BE2C (cell line): ENCODE measurements at regions not wholly inside any gene's neighbourhood (a gene's known extent, or its start where the extent isn't known, plus 50 kb on each side); places are given as distances from the start of the nearest gene placed in this dataset.

Source experiments
- DNase-seq: peaks from one replicate; pipeline ENCODE4 v3.0.0-alpha.2; 2020
- H3K27me3 ChIP-seq: fragments of 250-450 bp; sonication (Bioruptor Pico); 2 replicates; pipeline ENCODE4 v1.5.1; 2020; ENCODE audit warnings: mild to moderate bottlenecking
- H3K36me3 ChIP-seq: fragments of 250-450 bp; sonication (Bioruptor Pico); 2 replicates; pipeline ENCODE4 v1.5.1; 2020; ENCODE audit warnings: mild to moderate bottlenecking
- H3K4me1 ChIP-seq: fragments of 250-450 bp; sonication (Bioruptor Pico); 2 replicates; pipeline ENCODE4 v1.5.1; 2020
- H3K4me3 ChIP-seq: 2 replicates; pipeline ENCODE4 v1.5.1; 2011; ENCODE audit warnings: low read depth, low read length
- H3K9me3 ChIP-seq: fragments of 250-450 bp; sonication (Bioruptor Pico); 2 replicates; pipeline ENCODE4 v1.5.1; 2020
- CTCF ChIP-seq: IDR thresholded peaks from 2 replicates; pipeline ENCODE4 v1.5.1; 2012; ENCODE audit warnings: mild to moderate bottlenecking, low read depth, low read length

GRCh38 chr3:73915886-73916285, 291.1 kb upstream of the PDZRN3 start:
- H3K4me3 ChIP-seq: no peak overlapping the region
- H3K36me3 ChIP-seq: no peaks in the 10 kb centered on the region
- H3K4me1 ChIP-seq: no peaks in the 10 kb centered on the region
- TF ChIP-seq CTCF: no peak
- H3K27me3 ChIP-seq: no peaks in the 10 kb centered on the region
- no peaks in the 10 kb centered on the region for H3K9me3 ChIP-seq
- no peak for DNase-seq

GRCh38 chr3:73908218-73908617, 283.5 kb upstream of the PDZRN3 start:
- no peak for TF ChIP-seq CTCF
- Histone ChIP-seq H3K27me3 (no peaks in the 10 kb centered on the region), H3K9me3 (no peaks in the 10 kb centered on the region), H3K4me3 (no peak overlapping the region), H3K4me1 (no peaks in the 10 kb centered on the region), H3K36me3 (no peaks in the 10 kb centered on the region)
- no peak for DNase-seq

- no peak for DNase-seq
- H3K4me3 ChIP-seq: no peak overlapping the region
- no peaks in the 10 kb centered on the region for H3K4me1 ChIP-seq
- TF ChIP-seq CTCF: no peak
- H3K9me3 ChIP-seq: no peaks in the 10 kb centered on the region
- no peaks in the 10 kb centered on the region for H3K36me3 ChIP-seq
- H3K27me3 ChIP-seq: no peaks in the 10 kb centered on the region
These were observed 276.9 kb upstream of the PDZRN3 start for GRCh38 chr3:73901686-73902085.

GRCh38 chr3:73894474-73895213, 269.9 kb upstream of the PDZRN3 start:
- no peak for TF ChIP-seq CTCF

GRCh38 chr3:73893089-73893488, 268.3 kb upstream of the PDZRN3 start:
- Histone ChIP-seq H3K4me3 (no peak overlapping the region), H3K4me1 (no peaks in the 10 kb centered on the region), H3K36me3 (no peaks in the 10 kb centered on the region), H3K27me3 (no peaks in the 10 kb centered on the region; the same call in 1 of the 2 replicates), H3K9me3 (no peaks in the 10 kb centered on the region)
- no peak for TF ChIP-seq CTCF
- no peak for DNase-seq

More at GRCh38 chr3:73894474-73895213, 269.9 kb upstream of the PDZRN3 start:
- H3K27me3 ChIP-seq: no peaks in the 10 kb centered on the region
- no peaks in the 10 kb centered on the region for H3K9me3 ChIP-seq
- H3K4me1 ChIP-seq: no peaks in the 10 kb centered on the region
- H3K36me3 ChIP-seq: no peaks in the 10 kb centered on the region
- no peak for DNase-seq
- H3K4me3 ChIP-seq: no peak overlapping the region

GRCh38 chr3:73885862-73886261, 261.1 kb upstream of the PDZRN3 start:
- no peaks in the 10 kb centered on the region; the same call in 1 of the 2 replicates for H3K27me3 ChIP-seq
- H3K4me3 ChIP-seq: no peak overlapping the region
- no peak for TF ChIP-seq CTCF
- no peaks in the 10 kb centered on the region for H3K4me1 ChIP-seq
- H3K9me3 ChIP-seq: no peaks in the 10 kb centered on the region
- DNase-seq: no peak
- no peaks in the 10 kb centered on the region for H3K36me3 ChIP-seq
